HG02884 (cell line): ENCODE measurements at regions not wholly inside any gene's neighbourhood (a gene's known extent, or its start where the extent isn't known, plus 50 kb on each side); places are given as distances from the start of the nearest gene placed in this dataset.
"Not testable (repeated sequence)": the region's sequence is repeated elsewhere in the genome, so short reads cannot be mapped to it uniquely, and the experiment has no call there.

Experiments used
- ATAC-seq: cut with Tn5 transposase; IDR thresholded peaks from one replicate; pipeline ENCODE4 v1.9.1; 2021; ENCODE audit warnings: mild to moderate bottlenecking, moderate library complexity; ENCODE audit not compliant: unreplicated experiment

GRCh38 chr6:119686644-119687043 is 337.1 kb upstream of the MAN1A1 start:
- no peak for ATAC-seq

DNA sequence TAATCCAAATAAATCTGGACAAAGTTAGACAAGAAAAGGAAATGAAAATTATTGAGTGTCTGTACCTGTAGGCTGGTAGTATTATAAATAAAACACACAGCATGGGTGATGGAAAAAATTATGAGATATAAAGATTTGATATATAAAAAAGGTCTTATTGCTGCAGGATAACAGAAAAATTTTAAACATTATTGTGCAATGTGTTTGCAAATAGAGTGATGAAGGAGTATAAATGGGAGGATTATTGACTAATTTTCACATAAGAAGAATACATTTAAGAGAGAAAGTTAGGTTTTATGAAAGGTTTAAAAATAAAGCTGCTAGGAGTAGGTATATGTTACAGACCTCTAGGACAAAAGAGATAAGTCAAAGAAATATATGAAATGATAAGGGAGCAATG is 336.7 kb upstream of the MAN1A1 start:
- no peak for ATAC-seq

DNA sequence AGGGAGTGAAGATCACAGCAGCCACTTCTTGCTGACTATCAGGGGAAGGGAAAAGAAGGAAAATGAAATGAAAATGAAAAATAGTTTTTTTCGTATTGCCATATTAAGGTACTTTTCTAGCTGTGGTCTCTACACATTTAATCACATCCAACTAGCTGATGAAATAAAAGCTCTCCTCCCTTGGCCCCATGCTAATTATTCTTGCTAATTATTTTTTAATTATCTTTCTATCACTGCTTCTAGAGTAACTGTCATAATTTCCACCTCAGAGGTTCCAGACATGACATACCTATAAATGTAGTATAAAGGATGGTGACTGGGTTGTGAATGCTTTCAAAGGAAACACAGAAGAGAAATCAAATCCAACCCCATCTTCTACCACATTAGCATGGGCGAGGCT is 334.1 kb upstream of the MAN1A1 start:
- ATAC-seq: no peak

DNA sequence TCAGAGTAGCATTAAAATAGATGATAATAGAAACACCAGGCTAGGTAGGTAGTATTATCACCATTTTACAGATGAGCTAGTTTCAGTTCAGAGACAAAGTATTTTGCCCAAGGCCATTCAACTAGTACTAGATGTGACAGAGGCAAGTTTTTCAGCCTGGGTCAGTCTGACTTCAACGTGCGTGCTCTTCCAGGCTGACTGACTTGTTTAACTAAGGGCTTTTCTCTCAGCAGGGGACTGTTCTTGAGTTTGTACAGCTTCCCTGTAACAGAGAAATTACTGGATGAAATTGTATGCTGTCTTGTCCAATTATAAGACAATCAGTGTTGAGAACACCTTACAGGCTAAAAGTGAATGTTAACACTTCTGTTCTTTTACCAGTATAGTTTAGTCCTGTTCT is 333.5 kb upstream of the MAN1A1 start:
- ATAC-seq: no peak

DNA sequence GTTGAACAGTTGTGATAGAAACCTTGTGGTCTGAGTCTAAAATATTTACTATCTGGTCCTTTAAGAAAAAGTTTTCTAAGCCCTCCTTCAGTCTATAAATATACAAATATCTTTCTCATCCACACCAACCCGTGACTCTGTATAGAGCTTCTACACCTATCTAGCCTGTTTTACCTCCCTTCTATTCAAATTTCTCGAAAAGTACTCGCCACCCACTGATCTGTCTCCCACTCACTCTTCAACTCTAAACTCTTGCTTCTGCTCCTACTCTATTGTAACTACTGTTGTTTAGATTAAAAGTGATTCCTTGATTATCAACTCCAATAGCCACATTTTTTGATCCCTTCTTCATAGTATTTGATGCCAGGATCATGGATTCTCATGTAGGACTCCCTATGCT is 329.4 kb upstream of the MAN1A1 start:
- no peak for ATAC-seq

- ATAC-seq: no peak
Observed at GRCh38 chr6:119677384-119677783, 327.8 kb upstream of the MAN1A1 start.

DNA sequence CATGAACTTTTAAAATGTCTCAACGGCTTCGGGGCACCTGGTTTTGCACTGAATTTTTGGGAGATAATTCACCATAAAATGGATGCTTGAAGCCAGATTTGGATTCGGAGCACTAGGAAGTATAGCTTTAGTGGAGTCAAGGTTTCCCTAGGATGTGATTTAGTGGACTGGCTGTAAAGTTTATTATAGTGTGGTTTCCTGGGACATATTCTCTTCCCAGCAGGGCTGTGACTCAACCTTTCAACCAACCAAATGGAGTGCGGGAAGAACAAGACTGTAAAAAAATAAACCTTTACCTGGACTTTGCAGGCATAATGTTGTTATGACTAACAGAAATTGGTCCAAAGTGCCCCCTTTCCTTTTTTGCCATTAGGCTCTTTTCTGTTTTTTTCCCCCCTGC is 327.4 kb upstream of the MAN1A1 start:
- no peak for ATAC-seq

DNA sequence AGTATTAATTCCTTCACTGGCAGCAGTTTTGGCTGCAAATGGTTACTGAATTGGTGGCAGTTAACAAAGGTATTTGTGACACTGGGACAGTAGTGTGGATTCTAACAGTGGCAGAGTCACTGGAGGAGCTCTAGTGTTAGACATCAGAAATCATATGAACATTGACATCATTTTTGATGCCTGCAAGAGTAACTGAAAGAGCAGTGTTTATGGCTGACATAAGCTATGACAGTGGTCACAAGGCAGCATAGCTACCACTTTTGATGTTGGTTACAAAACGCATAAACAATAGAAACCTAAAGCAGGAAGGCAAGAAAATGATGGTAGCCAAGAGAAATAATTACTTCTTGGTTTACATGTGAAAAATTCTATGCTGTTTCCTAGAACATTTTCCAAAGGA is 326.7 kb upstream of the MAN1A1 start:
- no peak for ATAC-seq

GRCh38 chr6:119673741-119674140 is 324.2 kb upstream of the MAN1A1 start:
- ATAC-seq: no peak

- ATAC-seq: no peak
Observed at GRCh38 chr6:119672725-119673124, 323.2 kb upstream of the MAN1A1 start.

- no peak for ATAC-seq
Observed at GRCh38 chr6:119671105-119671504, 321.5 kb upstream of the MAN1A1 start.

GRCh38 chr6:119669221-119669620 is 319.7 kb upstream of the MAN1A1 start:
- no peak for ATAC-seq

DNA sequence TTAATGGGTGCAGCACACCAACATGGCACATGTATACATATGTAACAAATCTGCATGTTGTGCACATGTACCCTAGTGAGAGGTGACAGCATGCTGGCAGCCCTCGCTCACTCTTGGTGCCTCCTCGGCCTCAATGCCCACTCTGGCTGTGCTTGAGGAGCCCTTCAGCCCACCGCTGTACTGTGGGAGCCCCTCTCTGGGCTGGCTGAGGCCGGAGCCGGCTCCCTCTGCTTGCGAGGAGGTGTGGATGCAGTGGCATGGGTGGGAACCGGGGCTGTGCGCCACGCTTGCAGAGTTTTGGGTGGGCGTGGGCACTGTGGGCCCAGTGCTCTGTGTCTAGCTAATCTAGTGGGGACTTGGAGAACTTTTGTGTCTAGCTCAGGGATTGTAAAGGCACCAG is 315.9 kb upstream of the MAN1A1 start:
- ATAC-seq: not testable (repeated sequence)

DNA sequence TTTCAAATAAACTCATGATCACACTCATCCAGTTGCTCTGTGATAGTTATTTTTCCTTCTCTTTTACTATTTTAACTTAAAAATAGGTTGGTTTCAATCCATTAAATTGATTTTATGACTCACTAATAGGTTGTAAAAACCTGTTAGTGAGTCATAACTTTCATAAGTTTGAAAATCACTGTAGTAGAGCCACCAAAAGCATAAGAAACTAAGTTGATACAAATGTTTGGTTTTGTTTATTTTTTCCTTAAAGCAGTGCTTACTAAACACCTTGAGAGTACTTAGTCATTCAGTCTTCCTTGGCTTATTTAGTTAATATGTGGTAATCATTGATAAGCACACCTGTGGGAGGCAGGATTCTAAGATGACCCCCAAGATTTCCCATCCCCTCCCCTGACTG is 312.1 kb upstream of the MAN1A1 start:
- ATAC-seq: no peak

GRCh38 chr6:119661078-119661477 is 311.5 kb upstream of the MAN1A1 start:
- no peak for ATAC-seq

DNA sequence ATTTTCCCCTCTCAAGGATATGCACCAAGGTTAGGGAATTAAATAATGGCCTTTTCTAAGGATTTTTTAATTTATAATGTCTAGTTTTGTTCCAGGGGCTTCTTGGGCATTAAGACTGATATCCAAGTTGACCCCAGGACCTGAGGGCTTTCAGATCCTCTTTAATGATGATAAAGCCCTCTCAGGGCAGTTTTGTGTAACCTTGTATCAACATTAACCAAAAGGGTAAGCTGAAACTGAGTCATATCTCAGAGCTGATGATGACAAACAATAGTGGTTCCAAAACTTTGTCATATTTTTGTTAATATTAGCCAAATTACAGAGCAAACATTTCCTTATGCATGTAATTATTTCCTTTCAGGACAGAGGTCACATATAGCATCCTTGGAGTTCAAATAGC is 309.4 kb upstream of the MAN1A1 start:
- ATAC-seq: no peak

DNA sequence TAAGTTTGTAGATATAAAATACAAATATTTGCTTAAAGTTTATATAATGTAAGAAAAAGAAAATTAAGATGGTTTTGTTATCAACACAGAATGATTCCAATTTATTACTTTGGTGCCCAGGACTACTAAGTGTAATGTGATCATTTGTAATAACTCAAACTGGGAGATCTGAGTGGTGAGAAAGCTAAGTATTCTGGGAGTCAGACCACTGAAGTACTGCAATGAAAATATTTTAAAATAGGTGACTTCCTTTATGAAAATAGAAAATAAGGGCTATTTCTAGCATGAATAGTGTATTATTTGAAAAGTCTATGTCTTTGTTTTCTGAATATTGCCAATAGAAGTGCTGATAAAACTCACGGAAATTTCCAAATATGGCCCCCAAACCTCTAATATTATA is 305.6 kb upstream of the MAN1A1 start:
- no peak for ATAC-seq

DNA sequence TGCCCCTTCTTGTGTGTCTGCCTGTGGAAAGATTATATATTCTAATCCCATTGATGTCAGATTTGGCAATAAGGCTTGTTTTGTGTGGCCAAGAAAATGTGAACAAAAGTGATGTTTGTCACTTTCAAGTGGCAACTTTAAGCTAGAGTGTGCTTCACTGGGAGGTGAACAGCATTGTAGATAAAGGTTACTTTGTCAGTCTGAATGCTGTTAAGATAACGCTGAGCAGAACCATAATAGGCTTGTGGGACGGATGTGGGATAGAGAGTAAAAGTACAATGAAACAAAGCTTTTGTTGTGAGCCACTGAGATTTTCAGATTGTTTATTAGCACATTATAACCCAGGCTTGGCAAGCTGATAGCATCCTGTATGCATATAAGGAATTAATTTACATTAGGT is 303.8 kb upstream of the MAN1A1 start:
- ATAC-seq: no peak

DNA sequence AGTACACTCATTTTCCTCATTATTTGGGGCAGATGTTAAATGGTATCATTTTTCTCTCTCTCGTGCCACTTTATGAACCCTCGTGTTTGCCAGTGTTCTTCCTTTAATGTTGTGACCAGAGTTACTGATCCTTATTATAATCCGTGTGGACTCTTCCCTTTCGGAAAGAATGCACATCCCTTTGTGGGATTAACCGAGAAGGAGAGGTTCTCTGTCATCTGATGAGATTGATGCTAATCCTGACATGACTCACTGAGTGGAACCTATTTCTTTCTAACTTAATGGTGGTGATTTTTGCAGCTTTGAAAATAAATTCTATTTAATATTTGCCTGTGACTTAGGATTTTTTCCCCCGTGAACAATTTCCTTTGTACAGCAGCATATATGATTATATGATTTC is 300.0 kb upstream of the MAN1A1 start:
- no peak for ATAC-seq

- no peak for ATAC-seq
Observed at GRCh38 chr6:119647309-119647708, 297.7 kb upstream of the MAN1A1 start.

DNA sequence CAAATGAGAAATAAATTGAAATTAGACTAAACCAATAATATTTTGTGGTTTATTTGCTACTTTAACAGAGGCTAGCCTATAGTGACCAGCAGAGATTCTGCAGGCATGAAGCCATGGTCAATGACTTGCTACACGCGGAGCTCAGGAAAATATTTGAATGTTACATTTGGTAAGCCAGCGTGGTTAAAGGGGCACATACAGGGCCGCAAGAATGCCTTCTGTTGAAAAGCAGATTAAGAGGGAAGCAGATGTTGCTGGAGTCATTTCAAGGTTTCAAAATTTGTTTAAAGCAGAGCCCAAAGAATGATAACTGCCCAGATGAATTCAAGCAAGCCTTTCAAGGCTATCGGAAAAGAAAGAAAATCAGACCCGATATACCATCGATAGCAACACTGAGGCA is 294.3 kb upstream of the MAN1A1 start:
- ATAC-seq: no peak

- ATAC-seq: peak; percentile 70
Observed at GRCh38 chr6:119637768-119638167, 288.2 kb upstream of the MAN1A1 start.

GRCh38 chr6:119636060-119636459 is 286.5 kb upstream of the MAN1A1 start:
- no peak for ATAC-seq

DNA sequence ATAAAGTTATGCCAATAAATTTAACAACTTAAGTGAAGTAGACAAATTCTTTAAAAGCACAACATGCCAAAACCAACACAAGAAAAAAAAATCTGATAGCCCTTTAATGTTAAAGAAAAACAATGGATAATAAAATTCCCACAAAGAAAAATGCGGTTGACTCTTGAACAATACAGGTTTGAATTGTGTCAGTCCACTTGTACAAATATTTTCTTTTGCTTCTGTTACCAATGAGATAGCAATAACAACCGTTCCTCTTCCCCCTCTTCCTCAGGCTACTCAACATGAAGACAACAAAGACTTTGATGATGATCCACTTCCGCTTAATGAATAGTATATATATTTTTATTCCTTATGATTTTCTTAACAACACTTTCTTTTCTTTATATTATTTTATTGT is 283.9 kb upstream of the MAN1A1 start:
- ATAC-seq: no peak
